ENCODE measurements at regions not wholly inside any gene's neighbourhood (a gene's known extent, or its start where the extent isn't known, plus 50 kb on each side); places are given as distances from the start of the nearest gene placed in this dataset.
A peak's percentile ranks its signal among the peaks of the same experiment; 100 is the strongest.

GRCh38 chr13:99859178-99860177, 112.1 kb downstream of the ZIC5 start:
- no peak for DNase-seq

- DNase-seq, result no peak
Measured at GRCh38 chr13:99857738-99858137, 113.8 kb downstream of the ZIC5 start.

- peak; percentile 90 for DNase-seq
Measured at GRCh38 chr13:99855526-99856420, 115.8 kb downstream of the ZIC5 start.

GRCh38 chr13:99854366-99854765, 117.2 kb downstream of the ZIC5 start:
- DNase-seq, result peak; percentile 89

- no peak for DNase-seq
Measured at GRCh38 chr13:99847318-99847750, 124.2 kb downstream of the ZIC5 start.

- DNase-seq, result peak; percentile 29
Measured at GRCh38 chr13:99845161-99845874, 126.2 kb downstream of the ZIC5 start.

GRCh38 chr13:99844421-99844820, 127.1 kb downstream of the ZIC5 start:
- DNase-seq, result no peak

- DNase-seq, result no peak
Measured at GRCh38 chr13:99843872-99844271, 127.7 kb downstream of the ZIC5 start.

- DNase-seq, result no peak
Measured at GRCh38 chr13:99842405-99842804, 129.2 kb downstream of the ZIC5 start.

- DNase-seq, result no peak
Measured at GRCh38 chr13:99836291-99836690, 135.3 kb downstream of the ZIC5 start.

GRCh38 chr13:99835442-99835841, 136.1 kb downstream of the ZIC5 start:
- DNase-seq, result no peak

GRCh38 chr13:99834246-99834645, 137.3 kb downstream of the ZIC5 start:
- no peak for DNase-seq

- no peak for DNase-seq
Measured at GRCh38 chr13:99832347-99832746, 139.2 kb downstream of the ZIC5 start.

- DNase-seq, result no peak
Measured at GRCh38 chr13:99830931-99831330, 140.6 kb downstream of the ZIC5 start.

- DNase-seq, result no peak
Measured at GRCh38 chr13:99829593-99830239, 141.9 kb downstream of the ZIC5 start.

GRCh38 chr13:99829161-99829560, 142.4 kb downstream of the ZIC5 start:
- DNase-seq, result no peak

- DNase-seq, result no peak
Measured at GRCh38 chr13:99828735-99829134, 142.8 kb downstream of the ZIC5 start.

- DNase-seq, result no peak
Measured at GRCh38 chr13:99828123-99828522, 143.4 kb downstream of the ZIC5 start.

GRCh38 chr13:99827011-99827772, 144.4 kb downstream of the ZIC5 start:
- no peak for DNase-seq

GRCh38 chr13:99823961-99824360, 147.6 kb downstream of the ZIC5 start:
- no peak for DNase-seq

GRCh38 chr13:99822820-99823219, 148.7 kb downstream of the ZIC5 start:
- no peak for DNase-seq

GRCh38 chr13:99821741-99822140, 149.8 kb downstream of the ZIC5 start:
- DNase-seq, result no peak

Data from NCI-H1694 (cell line).